ENCODE measurements at regions not wholly inside any gene's neighbourhood (a gene's known extent, or its start where the extent isn't known, plus 50 kb on each side); places are given as distances from the start of the nearest gene placed in this dataset.

DNA sequence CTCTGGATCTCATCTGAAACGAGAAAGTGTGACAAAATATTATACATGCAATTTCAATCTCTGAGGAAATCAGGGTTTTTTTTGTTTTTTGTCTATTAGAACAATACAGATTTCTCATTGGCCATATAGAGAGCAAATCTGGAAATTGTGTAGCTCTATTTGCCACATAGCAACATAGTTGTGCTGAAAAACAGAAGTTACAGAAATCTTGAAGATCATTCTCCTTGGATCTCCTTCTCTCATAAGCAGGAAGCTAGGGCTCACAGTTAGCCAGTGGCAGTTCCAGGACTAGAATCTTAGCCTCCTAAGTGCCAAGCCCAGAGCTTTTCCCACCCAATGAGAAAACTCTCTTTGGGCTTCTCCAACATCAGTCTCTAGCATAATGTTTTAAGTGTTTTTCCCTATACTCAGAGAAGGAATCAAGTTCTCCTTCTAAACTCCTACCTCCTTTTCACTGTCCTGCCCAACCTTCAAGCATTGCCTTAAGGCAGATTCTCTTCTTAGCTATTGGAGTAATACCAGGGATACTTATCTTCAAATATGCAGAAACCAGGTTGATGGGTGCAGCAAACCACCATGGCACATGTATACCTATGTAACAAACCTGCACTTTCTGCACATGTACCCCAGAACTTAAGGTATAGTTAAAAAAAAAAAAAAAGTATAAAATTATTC is 211.6 kb downstream of the ALDH8A1 start:
- no peak for DNase-seq

DNA sequence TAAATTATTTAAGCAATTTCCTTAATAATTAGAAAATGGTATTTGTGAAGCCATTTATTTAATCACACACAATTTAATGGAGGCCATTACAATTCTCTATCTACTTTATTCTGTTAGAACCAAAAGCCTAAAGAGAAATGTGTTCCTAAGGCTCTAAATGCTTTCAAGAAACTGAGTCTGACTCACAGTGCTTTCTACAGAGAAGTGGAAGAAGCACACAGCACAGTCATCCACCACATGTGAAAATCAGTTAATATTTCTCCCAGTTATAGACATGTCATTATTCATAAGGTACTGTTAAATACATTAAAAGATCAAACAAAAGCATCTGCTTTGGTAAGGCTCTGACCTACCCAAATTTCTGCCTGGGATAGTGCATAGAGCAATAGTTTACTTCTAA is 214.4 kb downstream of the ALDH8A1 start:
- no peak for DNase-seq

DNA sequence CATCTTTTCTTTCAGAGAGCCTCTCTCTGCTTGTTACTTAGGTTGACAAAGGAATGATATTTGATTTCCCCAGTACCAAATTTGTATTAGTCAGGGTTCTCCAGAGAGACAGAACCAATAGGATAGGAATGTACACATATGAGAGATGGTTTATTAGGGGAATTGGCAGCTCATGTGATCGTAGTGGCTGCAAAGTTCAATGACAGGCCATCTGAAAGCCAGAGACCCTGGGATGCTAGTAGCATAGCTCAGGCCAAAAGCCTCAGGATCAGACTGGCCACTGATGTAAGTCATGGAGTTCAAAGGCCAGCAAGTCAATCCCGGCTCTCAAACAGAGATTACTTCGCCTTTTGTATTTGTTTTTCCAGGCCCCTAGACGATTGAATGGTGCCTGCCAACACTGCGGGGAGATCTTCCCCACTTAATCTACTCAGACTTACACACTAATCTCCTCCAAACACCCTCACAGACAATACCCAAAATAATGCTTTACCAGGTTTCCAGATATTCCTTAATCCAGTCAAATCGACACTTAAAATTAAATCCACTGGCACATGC is 215.5 kb downstream of the ALDH8A1 start:
- DNase-seq: no peak

DNA sequence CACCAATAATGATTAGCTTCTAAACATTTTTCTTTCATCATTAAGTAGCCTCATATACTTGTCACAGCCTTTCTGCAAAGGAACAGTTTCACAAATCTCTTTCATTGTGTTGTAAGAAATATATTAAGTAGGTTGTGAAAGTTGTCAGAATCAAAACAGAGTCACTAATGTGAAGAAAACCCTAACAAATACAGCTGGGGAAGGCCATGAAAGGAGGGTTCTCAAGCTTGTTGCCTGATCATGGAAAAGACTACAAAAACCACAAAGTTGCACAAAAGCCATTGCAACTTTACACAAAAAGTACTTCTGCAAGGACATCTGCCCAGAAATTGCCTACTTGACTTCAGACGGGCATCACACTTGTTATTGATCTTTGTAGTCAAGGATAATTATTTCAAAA is 216.1 kb downstream of the ALDH8A1 start:
- DNase-seq: no peak

DNA sequence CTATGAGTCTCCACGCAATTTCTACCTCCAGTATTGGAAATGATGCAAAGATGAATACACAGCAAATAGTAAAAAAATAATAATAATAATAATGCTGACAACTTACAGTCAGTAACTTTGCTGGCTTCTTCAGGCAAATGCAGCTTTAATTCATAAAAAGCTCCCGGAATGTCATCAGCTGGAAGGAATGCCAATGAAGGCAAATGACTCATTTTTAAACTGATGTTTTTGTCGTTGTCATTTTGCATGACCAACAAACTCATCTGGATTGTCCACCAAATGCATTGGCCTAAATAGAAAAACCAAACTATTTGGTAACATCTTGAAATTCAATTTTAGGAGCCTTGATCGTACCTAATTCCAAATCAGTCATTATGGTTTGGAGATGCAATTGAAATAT is 217.1 kb downstream of the ALDH8A1 start:
- no peak for DNase-seq

DNA sequence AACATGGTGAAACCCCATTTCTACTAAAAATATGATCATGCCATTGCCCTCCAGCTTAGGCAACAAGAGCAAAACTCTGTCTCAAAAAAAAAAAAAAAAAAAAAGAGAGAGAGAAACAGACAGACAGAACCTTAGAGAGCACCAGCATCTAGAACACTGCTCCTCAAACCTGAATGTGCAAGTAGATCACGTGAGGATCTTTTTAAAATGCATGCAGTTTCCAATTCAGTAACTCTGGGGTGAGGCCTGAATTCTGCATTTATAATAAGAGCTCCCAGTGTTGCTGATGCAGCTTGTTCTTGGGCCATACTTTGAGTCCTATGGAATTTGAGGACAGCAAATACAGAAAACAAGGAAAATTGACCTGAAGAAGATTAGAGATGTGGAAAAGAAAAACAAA is 218.3 kb downstream of the ALDH8A1 start:
- DNase-seq: no peak

DNA sequence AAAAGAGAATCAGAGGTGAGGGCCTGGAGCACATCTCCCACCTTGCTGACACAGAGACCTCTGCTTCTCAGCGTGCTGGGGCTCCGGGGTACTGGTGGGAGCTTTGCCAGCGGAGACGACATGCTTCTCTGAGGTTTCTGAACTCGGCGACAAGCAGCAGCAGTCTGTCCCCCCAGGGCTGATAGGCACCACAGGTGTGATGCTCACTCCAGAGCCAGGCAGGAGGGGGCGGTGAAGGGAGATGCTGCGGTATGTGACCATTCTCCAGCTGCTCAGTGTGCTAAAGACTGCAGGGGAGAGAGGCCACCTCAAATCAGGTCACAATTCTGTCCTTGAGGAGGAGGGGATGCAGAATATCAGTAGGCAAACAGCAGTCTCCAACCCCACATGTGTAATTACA is 219.9 kb downstream of the ALDH8A1 start:
- DNase-seq: no peak

DNA sequence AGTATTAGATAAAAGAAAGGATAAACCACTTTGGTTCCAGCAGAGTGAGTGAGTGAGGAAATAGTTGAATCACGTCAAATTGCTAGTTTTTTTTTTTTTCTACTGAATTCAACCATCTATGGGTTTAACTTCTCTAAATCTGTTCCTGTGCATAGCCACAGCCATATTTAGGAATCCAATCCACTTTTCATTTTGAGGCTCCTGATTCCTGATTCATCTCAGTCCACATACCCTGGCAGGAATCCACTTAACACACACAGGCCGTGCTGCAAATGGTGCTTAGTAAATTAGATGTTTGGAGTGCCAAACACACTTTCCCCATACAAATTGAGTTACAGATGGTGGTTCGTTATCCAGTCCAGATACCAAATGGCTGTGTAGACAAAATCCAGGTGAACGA is 220.3 kb downstream of the ALDH8A1 start:
- DNase-seq: no peak

DNA sequence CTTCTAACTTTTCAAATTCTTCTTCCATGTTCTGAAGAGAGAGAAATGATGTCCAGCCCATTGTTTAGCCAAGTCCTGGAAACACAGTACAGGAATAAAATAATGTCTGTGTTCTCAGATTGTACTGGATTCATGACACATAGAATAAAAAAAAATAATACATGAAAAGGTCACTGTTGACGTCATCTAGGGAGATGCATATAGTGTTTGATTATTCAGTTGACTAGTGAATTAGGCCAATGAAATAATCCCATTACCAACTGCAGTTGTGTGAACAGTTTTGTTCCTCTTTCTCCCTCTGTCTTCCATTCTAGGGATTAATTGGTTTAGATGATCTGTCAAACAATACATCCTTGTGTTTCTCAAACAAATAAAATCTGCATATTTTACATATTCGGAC is 222.8 kb downstream of the ALDH8A1 start:
- no peak for DNase-seq

DNA sequence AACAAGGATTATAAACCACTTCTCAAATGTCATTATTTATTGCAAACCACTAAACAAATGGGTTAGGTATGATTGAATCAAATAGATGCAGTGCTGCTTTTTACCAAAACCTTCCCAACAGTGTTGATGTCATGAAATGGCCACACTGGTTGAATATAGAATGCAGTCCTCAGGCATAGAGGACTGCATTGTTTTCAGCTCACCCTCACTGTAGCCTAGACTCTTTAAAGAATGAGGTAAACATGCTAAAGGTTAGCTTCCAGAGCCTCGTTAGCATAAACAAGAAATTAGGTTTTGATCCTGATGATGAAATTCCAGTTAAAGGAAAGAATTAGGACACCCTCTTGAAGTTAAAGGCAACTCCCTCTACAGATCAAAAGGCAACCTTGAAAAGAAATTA is 224.3 kb downstream of the ALDH8A1 start:
- DNase-seq: no peak

DNA sequence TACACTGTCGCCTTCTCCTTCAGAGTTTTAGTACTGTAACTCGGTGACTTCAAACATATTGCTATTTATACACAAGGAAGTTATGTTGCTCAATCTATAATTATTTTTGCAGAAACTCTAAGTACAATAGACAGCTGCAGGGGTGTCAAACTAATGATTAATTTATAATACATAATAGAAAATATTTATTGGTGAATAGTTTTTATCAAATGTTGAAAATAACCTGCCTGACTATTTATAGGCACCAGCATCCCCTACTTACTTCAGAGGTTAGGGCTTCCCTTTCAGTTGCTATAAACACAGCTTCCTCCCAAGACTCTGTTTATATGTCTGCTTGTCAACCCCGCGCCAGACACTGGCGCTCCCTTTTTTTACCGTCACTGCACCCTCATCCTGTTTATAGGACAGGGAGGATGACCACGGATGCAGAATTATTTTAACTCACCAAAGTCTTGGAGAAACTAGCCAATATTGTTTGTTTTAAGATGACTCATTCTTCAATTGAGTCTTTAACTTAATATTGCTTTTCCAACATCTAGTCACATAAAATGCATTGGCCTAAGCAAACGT is 225.0 kb downstream of the ALDH8A1 start:
- no peak for DNase-seq

DNA sequence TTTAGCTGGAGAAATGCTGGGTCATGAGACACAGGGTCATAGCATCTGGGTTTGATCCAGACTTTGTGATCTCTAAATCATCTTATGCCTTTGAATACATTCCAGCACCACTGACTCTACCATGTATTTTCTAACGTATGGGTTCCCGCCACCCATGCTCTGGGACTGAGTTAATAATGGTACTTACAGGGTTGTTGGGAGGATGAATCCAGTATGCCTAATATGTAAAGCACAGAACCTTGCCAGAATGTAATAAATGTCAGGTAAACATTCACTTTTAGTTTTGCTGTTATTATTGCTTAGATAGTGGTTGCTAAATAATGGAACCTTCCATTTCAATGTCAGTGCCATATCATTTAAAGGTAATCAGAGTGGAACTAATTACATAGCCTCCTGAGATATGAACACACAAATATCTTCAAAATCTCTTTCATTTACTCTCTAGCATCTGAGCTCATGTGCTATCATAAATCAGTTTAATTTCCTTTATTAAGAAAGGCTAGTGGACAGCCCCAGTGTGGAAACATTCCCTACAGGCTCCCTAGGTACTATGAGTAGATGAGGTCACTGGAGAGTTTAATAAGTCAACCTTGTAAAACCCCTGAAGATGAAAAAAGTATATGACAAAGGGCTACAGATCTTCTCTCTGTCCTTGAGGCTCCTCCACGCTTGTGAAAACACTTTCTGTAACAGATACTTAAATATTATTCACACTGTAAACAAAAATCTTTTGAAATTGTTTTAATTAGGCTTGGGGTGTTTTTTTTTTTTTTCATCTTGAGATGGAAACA is 226.6 kb downstream of the ALDH8A1 start:
- no peak for DNase-seq

DNA sequence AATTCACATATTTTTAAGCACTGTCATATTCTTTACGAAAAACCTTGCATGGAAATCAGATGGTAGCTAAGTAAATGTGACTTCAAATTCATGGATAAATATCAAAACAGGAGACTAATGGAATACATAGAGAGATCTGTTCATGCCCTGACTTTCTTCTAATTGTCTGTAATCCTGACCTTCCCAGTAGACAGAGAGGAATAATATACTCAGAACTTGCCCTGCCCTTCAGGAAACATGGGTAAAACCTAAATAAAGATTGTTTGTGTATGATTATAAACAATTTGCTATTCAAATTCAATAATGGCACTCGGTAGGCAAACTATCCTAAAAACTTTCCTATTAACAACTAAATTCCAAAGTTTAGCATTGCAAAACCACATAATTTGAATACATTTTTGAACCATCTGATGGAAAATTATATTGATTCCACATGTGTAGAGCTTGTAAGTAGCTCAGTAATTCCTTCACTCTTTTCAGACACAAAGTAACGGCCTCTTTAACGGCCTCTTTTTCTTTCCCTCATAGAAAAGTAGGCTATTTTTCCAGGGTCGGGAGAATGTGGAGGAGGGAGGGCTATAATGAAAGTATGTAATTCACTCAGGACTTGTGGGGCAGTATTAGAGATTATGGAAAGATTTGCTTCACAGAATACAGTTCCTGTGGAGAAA is 227.6 kb downstream of the ALDH8A1 start:
- no peak for DNase-seq

DNA sequence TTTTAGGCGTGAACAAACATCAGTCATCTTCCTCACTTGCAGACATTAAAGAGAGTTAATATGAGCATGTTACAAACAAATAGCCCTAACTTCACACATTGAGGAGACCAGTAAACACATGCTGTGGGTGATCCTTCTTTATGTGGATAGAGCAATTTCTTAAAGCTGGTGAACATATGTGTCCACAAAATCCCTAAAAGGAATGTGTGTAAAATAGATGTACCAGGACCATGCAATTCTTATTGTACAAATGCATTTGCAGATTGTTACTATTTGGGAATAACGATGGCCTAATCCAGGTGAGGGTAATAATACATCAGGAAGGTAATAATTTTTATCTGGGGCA is 228.9 kb downstream of the ALDH8A1 start:
- DNase-seq: no peak

DNA sequence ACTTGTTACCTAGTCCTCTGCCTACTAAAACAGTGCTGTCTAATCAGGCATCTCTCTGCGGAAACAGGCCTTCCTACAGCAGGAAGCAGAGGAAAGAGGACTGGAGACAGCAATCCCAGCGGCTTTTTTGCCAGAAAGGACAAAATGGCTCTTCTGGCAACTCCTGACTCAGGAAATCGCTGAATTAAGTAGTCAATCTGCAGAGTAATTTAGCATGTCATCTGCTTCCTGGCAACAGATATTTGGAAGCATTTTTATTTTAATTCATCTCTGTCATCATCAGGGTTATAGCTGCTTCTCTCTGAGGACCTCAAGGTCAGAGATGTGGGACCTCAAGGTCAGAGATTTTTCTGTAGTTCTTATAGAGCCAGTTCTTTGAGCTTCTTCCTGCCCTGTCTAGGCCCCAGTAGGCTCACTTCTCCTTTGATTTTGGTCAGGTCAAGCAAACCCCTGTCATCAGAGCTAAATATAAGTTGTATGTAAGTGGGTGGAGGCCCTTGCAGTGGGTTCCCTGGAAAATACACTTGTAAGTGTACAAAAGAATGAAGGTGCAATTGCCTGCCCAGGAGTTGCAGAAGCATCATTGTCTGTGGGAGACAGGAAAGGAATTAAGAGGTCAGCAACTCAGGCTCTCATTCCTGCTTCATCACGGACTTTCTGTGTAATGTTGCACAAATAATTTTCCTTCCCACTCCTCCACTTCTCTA is 229.4 kb downstream of the ALDH8A1 start:
- no peak for DNase-seq

DNA sequence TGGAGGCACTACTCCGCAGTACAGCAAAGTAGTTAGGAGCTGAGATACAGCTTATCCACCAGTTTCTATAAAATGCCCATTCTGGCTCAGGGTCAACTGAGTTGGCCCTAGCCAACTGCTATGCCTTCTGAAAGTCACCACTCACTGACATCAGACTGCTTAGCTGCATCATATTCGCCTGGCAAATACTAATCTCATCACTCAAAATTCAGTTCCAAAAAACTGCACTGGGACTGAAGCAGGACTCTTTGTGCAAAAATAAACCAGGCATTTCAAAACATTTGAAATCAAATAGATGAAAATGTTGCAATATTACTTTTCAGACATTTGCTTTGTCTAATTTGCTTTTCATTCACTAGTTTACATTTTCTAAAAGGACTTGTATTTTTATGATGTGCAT is 230.0 kb downstream of the ALDH8A1 start:
- no peak for DNase-seq

DNA sequence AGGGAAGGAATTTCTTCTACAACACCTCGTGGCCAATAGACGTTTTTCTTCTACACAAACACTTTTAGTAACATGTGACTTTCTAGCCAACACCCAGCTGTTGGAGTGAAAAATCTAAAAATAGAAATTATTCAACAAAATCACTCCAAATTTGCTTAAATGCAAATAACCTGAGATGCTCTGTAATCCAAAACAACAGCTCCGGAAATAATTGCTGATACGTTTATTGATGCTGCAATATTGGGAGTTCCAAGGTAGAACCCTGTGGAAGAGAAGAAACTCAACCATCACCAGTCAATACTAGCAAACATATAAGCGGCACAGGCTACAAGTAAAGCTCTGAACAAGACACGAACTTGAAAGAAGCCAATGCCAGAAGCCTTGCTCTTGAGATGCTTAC is 230.6 kb downstream of the ALDH8A1 start:
- DNase-seq: no peak

DNA sequence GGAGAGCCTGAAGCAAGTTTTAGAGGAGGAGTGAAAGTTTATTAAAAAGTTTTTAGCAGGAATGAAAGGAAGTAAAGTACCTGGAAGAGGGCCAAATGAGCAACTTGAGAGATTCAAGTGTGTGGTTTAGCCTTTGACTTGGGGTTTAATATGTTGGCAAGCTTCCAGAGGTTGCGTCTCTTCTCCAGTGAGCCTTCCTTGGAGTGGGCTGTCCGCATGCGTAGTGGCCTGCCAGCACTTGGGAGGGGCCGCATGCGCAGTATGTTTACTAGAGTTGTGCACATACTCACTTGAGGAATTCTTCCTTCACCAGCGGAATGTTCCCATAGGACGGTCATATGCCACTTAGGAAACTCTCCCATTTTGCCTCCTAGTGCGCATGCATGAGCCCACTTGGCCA is 235.2 kb downstream of the ALDH8A1 start:
- DNase-seq: no peak

DNA sequence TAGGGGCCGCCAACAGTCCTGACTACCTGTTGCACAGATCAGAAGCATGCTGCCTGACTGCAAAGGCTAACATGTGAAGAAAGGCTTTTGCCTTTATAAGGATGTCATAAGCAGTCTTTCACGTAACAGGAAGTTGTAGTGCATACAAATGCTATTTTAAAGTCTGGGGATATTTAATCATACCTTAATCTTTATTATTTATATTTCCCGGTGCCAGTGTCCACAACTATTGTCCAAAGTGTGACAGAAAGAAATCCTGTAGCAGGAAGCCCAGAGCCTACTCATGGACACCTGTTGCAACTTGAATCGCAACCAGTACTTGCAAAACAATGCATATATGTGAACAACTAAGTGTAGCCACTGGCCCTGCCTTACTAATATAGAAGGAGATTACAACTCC is 235.8 kb downstream of the ALDH8A1 start:
- DNase-seq: no peak

DNA sequence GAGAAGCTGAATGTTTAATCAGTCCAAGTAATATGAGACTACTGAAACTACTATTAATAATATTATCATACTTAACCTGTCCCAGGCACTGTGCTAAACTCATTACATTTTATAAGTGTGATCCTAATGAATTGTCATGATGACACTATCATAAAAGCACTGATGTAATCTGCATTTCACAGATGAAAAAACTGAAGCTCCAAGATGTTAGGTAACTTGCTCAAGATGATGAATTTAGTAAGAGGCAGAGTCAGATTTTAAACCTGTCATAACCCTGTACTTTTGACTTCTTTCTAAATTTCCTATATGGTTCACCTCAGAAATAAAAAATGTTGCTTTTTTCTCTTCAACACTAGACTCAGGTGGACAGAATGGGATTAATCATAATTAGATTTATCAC is 237.6 kb downstream of the ALDH8A1 start:
- DNase-seq: no peak

DNA sequence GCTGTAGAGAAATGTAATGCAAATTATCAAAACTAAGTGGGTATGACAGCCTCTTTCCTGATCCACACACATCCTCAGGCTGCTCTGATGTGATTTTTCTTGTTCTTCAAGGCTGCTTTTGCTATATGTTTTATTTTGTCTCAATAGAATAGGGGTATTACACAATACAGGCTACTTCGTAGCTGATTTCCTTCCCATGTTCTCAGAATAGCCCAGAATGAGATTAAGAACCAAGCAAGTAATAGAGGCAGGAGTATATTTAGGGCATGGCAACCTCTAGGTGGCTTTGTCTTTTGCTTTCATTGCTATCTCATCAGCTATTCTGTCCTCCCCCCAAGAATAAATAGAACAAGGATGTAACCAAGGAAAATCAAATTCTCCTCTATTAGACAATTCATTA is 241.8 kb downstream of the ALDH8A1 start:
- DNase-seq: no peak

DNA sequence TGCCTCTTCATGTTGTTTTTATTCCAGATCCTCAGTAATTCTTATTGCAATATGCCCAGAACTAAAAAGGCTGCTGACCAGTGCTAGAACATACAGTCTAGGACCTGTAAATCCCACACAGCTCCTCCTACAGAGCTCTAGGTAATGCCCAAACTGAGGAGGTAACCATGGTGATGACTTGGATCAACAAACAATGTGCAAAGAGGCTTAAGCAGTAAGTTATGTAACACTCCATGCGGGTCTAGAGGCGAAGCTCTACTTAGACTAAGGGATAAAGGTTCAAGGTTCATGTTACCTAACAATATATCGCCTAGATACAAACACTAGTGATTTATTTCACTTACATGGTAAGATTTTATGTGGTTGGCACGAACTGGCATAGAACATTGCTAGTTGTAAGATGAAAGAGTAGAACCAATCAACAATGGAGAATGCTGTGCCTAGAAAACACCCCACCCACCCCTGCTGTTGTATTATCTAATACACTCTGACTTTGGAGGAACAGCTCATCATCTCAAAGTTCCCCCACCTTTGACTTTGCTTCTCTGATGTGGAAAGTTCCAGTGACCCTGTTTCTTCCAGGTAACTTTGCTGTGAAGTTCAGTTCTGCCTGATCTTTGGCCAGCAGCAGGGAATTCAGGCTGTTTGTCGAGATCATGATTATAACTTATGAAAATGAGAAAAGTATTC is 242.4 kb downstream of the ALDH8A1 start:
- no peak for DNase-seq

Data from stimulated activated CD4-positive, alpha-beta T cell treated with anti-CD3 and anti-CD28 coated beads, Interleukin-15, amount 100 ng/mL, for 24 hours (primary cell).